RWPE1 (cell line): ENCODE measurements at regions not wholly inside any gene's neighbourhood (a gene's known extent, or its start where the extent isn't known, plus 50 kb on each side); places are given as distances from the start of the nearest gene placed in this dataset.

ENCODE experiments used
- CTCF ChIA-PET: fragments of 350-600 bp; sonication (Branson Sonifier 250); formaldehyde crosslinking; extraction: SDS; loops from one replicate; lab custom pipeline; 2021; lab: Yijun Ruan, JAX
- POLR2A ChIA-PET: fragments of 400-600 bp; formaldehyde crosslinking; extraction: SDS; loops from one replicate; lab custom pipeline; 2020; ENCODE audit warnings: antibody characterized with exemption; ENCODE audit not compliant: low non-redundant PET; lab: Yijun Ruan, JAX
- DNase-seq: peaks from one replicate; pipeline ENCODE4 v3.0.0; 2012; ENCODE audit warnings: low spot score
- H3K27ac ChIP-seq: fragments of 450-650 bp; 2 replicates; pipeline ENCODE4 v1.5.1; 2017
- CTCF ChIP-seq: fragments of 450-650 bp; conservative IDR thresholded peaks from 2 replicates; pipeline ENCODE4 v1.5.1; 2017; ENCODE audit warnings: low read depth, mild to moderate bottlenecking

GRCh38 chr2:81650048-81650971 lies 1345.8 kb upstream of the LRRTM1 start:
- ChIA-PET CTCF (interaction anchor here (0.6 to 0.7 kb wide), 2 partner anchors 9 kb away, joined by 3 read pairs; no protein-coding TSS in a partner anchor), POLR2A (no interaction called here)
- no peak overlapping the region for H3K27ac ChIP-seq
- DNase-seq, result peak; percentile 52
- TF ChIP-seq CTCF, result no peak

DNA sequence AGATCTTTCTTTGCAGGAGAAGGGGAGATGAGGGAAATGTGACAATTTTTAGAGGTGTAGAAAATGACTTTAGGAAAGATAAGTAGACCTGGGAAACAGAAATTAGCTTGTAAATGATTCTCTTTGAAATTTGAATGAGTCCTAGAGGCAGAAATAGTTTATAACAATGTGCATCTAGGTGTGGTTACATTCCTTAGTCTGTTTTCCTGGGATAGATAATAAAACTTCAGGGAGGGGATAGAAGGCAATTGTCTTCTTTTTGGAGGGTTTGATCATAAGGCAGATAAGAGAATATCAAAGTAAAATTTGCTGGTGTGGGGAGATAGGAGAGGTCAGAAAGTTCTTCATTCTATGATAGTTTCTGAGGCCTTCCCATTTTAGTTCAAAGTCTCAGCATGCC lies 1344.3 kb upstream of the LRRTM1 start:
- no peak for DNase-seq
- H3K27ac ChIP-seq, result no peak overlapping the region
- no peak for TF ChIP-seq CTCF
- ChIA-PET POLR2A (no interaction called here), CTCF (interaction anchor here (0.7 kb wide), 1 partner anchor 118 kb away, joined by 3 read pairs; no protein-coding TSS in a partner anchor)

DNA sequence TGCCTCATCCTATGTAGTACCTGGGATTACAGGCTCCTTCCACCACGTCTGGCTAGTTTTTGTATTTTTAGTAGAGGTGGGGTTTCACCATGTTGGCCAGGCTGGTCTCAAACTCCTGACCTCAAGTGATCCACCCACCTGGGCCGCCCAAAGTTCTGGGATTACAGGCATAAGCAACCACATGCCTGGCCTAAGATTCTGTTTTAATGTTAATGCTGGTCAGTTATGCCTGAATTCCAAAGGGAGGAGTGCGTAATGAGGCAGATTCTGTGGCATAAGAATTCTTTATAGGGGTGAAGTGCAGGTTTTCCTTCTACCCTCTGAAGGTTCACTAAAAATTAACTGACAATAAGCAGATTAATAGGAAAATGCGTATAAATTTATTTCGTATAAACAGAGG lies 1343.8 kb upstream of the LRRTM1 start:
- POLR2A ChIA-PET, result no interaction called here
- CTCF ChIA-PET, result interaction anchor here (0.6 to 0.7 kb wide), 2 partner anchors 117 to 257 kb away, joined by 3 to 4 read pairs; no protein-coding TSS in a partner anchor
- no peak for TF ChIP-seq CTCF
- DNase-seq, result no peak
- H3K27ac ChIP-seq, result no peak overlapping the region

DNA sequence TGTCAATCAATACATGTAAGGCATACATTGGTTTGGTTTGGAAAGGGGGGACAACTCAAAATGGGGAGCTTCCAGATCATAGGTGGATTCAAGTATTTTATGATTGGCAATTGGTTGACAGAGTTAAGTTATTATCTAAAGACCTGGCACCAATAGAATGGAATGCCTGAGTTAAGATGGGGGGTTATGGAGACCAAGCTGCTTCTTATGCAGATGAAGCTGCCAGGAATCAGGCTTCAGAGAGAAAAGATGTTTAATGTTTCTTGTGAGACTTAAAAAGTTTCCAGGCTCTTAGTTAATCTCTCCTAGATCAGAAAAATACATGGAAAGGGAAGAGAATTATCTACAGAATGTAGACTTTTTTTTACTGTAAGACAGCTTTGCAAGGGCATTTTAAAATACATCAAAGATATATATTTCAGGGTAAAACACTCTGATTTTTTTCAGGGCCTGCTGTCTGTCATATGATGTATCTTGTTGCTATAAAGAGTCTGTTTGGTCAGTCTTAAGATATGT lies 1343.2 kb upstream of the LRRTM1 start:
- ChIA-PET CTCF (interaction anchor here (0.6 kb wide), 1 partner anchor 257 kb away, joined by 4 read pairs; no protein-coding TSS in a partner anchor), POLR2A (no interaction called here)
- no peak for TF ChIP-seq CTCF
- no peak overlapping the region for H3K27ac ChIP-seq
- no peak for DNase-seq

DNA sequence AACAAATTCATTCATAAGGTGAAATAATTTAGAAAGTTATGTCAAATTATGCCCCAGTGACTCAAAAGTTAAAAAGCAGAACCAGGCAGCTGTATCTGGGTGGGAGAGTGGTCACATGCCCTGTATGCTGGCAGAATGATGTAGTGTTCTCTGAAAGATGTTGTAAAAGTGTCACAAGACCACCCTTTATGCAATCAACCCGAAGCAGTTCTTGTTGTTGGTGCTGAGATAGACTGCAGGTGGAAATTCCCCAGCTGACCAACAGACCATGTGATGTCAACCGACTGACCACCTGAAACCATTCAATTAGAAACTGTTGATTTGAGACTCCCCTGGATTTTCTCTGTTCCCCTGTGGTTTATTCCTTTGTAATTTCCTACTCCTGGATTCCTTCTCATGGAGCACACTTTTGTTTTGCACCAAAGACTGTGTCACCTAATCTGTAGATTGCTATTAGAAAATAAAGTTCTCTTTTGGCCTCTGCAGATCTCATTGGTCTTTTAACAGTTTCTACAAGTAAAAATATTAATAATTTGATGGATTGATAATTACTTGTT lies 1341.3 kb upstream of the LRRTM1 start:
- no peak for TF ChIP-seq CTCF
- DNase-seq, result no peak
- CTCF ChIA-PET, result no interaction called here
- POLR2A ChIA-PET, result no interaction called here
- H3K27ac ChIP-seq, result no peak overlapping the region

DNA sequence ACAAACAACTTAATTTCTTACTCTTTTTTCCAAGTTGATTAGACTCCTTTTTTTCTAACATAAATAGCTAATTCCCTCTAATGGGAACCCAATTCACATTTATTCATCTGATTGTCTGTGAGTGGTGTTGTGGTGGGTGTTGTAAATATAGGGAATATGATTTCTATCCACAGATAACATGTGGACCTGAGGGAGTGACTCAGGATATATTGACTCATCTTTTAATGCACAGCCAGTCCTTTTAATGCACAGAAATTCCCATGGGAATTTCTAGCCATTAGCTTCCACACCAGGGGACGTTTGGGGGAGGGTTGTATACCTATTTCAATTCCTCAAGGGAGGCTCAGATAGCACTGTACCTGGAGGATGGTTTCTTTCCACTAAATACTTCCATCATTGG lies 1339.6 kb upstream of the LRRTM1 start:
- POLR2A ChIA-PET, result no interaction called here
- H3K27ac ChIP-seq, result no peak overlapping the region
- CTCF ChIA-PET, result no interaction called here
- DNase-seq, result peak; percentile 14
- no peak for TF ChIP-seq CTCF
